ENCODE measurements at regions not wholly inside any gene's neighbourhood (a gene's known extent, or its start where the extent isn't known, plus 50 kb on each side); places are given as distances from the start of the nearest gene placed in this dataset.

DNA sequence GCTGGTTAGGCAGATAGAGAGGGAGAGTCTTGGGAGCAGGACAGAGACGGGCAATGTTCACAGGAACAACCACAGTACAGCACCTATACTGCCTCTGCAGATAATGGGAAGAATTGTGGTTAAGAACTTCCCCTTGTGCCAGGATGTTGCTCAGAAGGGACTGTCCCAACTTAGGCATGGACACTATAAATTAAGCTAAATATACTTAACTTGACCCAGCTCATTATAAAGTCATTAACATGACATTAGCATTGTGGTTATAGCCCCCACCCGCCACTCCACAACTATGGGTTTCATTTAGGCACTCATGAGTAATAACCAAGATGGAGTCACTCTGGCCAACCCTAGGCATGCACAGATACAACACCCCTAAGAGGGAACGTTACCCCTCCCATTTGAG lies 310.9 kb upstream of the NRG3 start:
- TF ChIP-seq, protein P1, sequence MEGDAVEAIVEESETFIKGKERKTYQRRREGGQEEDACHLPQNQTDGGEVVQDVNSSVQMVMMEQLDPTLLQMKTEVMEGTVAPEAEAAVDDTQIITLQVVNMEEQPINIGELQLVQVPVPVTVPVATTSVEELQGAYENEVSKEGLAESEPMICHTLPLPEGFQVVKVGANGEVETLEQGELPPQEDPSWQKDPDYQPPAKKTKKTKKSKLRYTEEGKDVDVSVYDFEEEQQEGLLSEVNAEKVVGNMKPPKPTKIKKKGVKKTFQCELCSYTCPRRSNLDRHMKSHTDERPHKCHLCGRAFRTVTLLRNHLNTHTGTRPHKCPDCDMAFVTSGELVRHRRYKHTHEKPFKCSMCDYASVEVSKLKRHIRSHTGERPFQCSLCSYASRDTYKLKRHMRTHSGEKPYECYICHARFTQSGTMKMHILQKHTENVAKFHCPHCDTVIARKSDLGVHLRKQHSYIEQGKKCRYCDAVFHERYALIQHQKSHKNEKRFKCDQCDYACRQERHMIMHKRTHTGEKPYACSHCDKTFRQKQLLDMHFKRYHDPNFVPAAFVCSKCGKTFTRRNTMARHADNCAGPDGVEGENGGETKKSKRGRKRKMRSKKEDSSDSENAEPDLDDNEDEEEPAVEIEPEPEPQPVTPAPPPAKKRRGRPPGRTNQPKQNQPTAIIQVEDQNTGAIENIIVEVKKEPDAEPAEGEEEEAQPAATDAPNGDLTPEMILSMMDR (IDR thresholded peaks at IDR 0.05): no peak
- no peak for TF ChIP-seq POLR2A (IDR thresholded peaks at IDR 0.05)

Measured in breast epithelium (tissue), 3 donors.